ENCODE measurements at regions not wholly inside any gene's neighbourhood (a gene's known extent, or its start where the extent isn't known, plus 50 kb on each side); places are given as distances from the start of the nearest gene placed in this dataset.

DNA sequence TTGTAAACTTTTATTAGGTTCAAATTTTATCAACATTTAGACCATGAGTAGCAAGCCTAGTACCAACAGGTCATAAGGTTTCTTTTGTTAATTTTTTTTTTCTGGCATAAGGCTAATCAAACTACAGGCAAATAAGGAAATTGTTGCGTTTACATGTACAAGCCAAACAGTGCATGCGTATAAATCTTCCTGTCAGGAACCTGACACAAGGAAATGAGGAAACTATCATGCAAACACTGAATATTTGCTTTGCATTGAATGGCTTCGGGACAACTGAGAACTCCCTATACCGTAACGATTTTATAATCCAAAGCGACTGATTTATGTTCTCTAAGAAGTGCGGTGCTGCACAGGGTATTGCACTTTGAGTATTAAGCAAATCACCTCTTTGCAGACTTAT lies 133.0 kb upstream of the TRPC4 start:
- no peak overlapping the region for H3K27ac ChIP-seq
- TF ChIP-seq, protein P1, sequence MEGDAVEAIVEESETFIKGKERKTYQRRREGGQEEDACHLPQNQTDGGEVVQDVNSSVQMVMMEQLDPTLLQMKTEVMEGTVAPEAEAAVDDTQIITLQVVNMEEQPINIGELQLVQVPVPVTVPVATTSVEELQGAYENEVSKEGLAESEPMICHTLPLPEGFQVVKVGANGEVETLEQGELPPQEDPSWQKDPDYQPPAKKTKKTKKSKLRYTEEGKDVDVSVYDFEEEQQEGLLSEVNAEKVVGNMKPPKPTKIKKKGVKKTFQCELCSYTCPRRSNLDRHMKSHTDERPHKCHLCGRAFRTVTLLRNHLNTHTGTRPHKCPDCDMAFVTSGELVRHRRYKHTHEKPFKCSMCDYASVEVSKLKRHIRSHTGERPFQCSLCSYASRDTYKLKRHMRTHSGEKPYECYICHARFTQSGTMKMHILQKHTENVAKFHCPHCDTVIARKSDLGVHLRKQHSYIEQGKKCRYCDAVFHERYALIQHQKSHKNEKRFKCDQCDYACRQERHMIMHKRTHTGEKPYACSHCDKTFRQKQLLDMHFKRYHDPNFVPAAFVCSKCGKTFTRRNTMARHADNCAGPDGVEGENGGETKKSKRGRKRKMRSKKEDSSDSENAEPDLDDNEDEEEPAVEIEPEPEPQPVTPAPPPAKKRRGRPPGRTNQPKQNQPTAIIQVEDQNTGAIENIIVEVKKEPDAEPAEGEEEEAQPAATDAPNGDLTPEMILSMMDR (conservative IDR thresholded peaks at IDR 0.05): no peak
- TF ChIP-seq ZFX (IDR thresholded peaks at IDR 0.05): no peak

DNA sequence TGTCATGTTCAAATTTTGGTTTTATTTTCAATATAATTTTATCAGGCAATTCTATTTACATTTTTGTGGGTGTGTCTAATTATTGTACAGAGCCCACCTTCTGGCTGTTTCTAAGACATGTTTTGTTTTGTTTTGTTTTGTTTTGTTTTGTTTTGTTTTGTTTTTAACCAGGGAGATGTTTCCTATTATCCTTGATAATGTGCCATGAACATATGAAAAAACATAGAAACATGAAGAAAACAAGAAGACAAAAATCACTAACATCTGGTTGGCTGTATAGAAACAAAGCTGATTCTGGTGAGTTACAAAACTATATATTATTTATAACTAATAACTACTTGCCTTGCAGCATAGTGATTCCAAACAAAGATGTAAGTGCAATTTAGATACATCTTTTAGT lies 128.1 kb upstream of the TRPC4 start:
- TF ChIP-seq ZFX (IDR thresholded peaks at IDR 0.05): no peak
- TF ChIP-seq, protein P1 (conservative IDR thresholded peaks at IDR 0.05): no peak
- H3K27ac ChIP-seq: no peak overlapping the region

DNA sequence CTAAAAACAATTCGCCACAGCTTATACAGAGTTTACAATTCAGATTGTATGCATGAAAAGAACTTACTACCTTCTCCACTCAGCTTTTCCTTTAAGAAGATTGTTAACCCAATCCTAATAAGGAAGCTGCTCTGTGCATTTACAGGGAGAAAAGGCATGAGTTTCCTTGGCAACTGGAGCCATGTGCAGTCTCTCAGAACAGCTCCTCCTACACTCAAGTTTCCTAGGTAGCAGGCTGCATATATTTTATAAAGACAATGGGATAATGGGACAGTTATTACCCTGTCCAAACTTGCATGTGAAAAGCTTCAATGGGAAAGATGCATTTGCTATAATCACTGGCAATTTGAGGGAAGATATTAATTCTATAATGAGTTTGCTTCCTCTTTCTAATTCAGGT lies 125.5 kb upstream of the TRPC4 start:
- TF ChIP-seq, protein P1 (conservative IDR thresholded peaks at IDR 0.05): no peak
- TF ChIP-seq ZFX (IDR thresholded peaks at IDR 0.05): no peak
- H3K27ac ChIP-seq: no peak overlapping the region

GRCh38 chr13:37986811-37987210 lies 117.2 kb upstream of the TRPC4 start:
- TF ChIP-seq, protein P1 (conservative IDR thresholded peaks at IDR 0.05): no peak
- TF ChIP-seq ZFX (IDR thresholded peaks at IDR 0.05): no peak
- no peak overlapping the region for H3K27ac ChIP-seq

- no peak for TF ChIP-seq ZFX (IDR thresholded peaks at IDR 0.05)
- TF ChIP-seq, protein P1 (conservative IDR thresholded peaks at IDR 0.05): no peak
- H3K27ac ChIP-seq: no peak overlapping the region
These were observed 115.7 kb upstream of the TRPC4 start for GRCh38 chr13:37985281-37985680.

GRCh38 chr13:37984357-37984756 lies 114.8 kb upstream of the TRPC4 start:
- H3K27ac ChIP-seq: no peak overlapping the region
- TF ChIP-seq, protein P1 (conservative IDR thresholded peaks at IDR 0.05): peak; percentile 49
- no peak for TF ChIP-seq ZFX (IDR thresholded peaks at IDR 0.05)

DNA sequence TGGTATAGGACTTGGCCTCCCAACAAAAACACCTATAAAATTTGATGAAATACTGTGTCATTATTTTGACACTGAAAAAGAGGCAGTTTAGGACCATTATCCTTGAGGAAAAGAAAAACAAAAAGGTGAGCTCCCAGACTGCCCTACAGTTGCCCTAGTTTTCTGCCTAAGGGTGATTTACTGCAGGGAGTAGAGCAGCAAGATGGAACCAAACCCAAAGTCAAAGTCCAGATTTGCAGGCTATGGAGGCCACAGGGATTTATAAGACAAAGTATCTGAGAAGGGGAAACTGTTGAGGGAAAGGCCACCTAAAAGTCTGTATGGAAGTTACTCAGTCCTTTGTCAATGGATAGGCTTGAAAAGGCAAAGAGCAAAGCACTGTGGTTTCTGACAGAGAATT lies 112.4 kb upstream of the TRPC4 start:
- TF ChIP-seq ZFX (IDR thresholded peaks at IDR 0.05): no peak
- TF ChIP-seq, protein P1 (conservative IDR thresholded peaks at IDR 0.05): no peak
- no peak overlapping the region for H3K27ac ChIP-seq
